HepG2 (cell line): ENCODE measurements at regions not wholly inside any gene's neighbourhood (a gene's known extent, or its start where the extent isn't known, plus 50 kb on each side); places are given as distances from the start of the nearest gene placed in this dataset.

Source experiments
- ATAC-seq: fragments of 200-7000 bp; cut with Tn5 transposase; 3 replicates; pipeline ENCODE4 v1.9.1; 2020; ENCODE audit warnings: mild to moderate bottlenecking, moderate library complexity
- BruUV-seq: library from RNA; stranded (reverse); fragments of 400-500 nt; replicated peaks from 2 replicates; lab custom pipeline; 2021; lab: Mats Ljungman, UMichigan
- CTCF ChIA-PET: fragments of 300-600 bp; formaldehyde crosslinking; extraction: SDS; loops from one replicate; lab custom pipeline; 2021; ENCODE audit warnings: low total read pairs, inconsistent platforms, low intra/inter-chr PET ratio; lab: Yijun Ruan, JAX
- POLR2A ChIA-PET: fragments of 350-600 bp; sonication (Branson Sonifier 250); formaldehyde crosslinking; loops from one replicate; lab custom pipeline; 2020; ENCODE audit warnings: antibody characterized with exemption, inconsistent platforms; lab: Yijun Ruan, JAX
- DNase-seq: peaks from one replicate; pipeline ENCODE4 v3.0.0-alpha.2; 2015; ENCODE audit warnings: low spot score
- FAIRE-seq: peaks from 3 replicates; lab custom pipeline; 2011; peaks lifted over from hg19 to GRCh38; lab: Jason Lieb, UNC
- H2AFZ ChIP-seq: one replicate; pipeline ENCODE4 v1.6.1; 2011; ENCODE audit warnings: low read length, inconsistent platforms
- H3K27ac ChIP-seq: fragments of 300-600 bp; 3 replicates; pipeline ENCODE4 v1.8.0; 2011; ENCODE audit warnings: mixed run types, mild to moderate bottlenecking, mixed read lengths, low read length, inconsistent platforms; ENCODE audit not compliant: insufficient read depth; ENCODE audit errors: extremely low read length
- H3K27me3 ChIP-seq, 2 experiments: fragments of 200-600 bp in 1 of 2; 2 replicates in 1 of 2; 3 replicates in 1 of 2; pipeline versions ENCODE4 v1.6.0 to v1.8.0; 2011; ENCODE audit warnings: low read length in 2 of 2, mild to moderate bottlenecking in 2 of 2, moderate library complexity in 2 of 2, inconsistent platforms in 1 of 2; ENCODE audit not compliant: insufficient read depth in 2 of 2, control insufficient read depth in 1 of 2
- H3K36me3 ChIP-seq, 2 experiments: fragments of 200-600 bp in 1 of 2; replicated peaks in 1 of 2; 2 replicates in 1 of 2; 3 replicates in 1 of 2; pipeline versions ENCODE4 v1.5.1 to v1.8.0; 2011; ENCODE audit warnings: low read length in 2 of 2, inconsistent platforms in 1 of 2; ENCODE audit not compliant: insufficient read depth in 2 of 2, control insufficient read depth in 1 of 2
- H3K4me1 ChIP-seq: 2 replicates; pipeline ENCODE4 v1.5.1; 2012; ENCODE audit warnings: low read length, inconsistent platforms; ENCODE audit not compliant: insufficient read depth
- H3K4me2 ChIP-seq: 2 replicates; pipeline ENCODE4 v1.6.0; 2011; ENCODE audit warnings: low read depth, low read length, inconsistent platforms
- H3K4me3 ChIP-seq, 3 experiments: fragments of 200-600 bp in 1 of 3; sonication (generic), shearing (Covaris generic) in 1 of 3; replicated peaks in 1 of 3; 2 replicates each; pipeline ENCODE4 v1.5.1; 2011 to 2016; ENCODE audit warnings: low read length in 3 of 3, inconsistent platforms in 2 of 3, low read depth in 2 of 3, mild to moderate bottlenecking in 2 of 3, control low read depth in 1 of 3, mixed read lengths in 1 of 3; ENCODE audit not compliant: insufficient read depth in 1 of 3
- H3K79me2 ChIP-seq: one replicate; pipeline ENCODE4 v1.6.1; 2011; ENCODE audit warnings: low read length, inconsistent platforms; ENCODE audit not compliant: insufficient read depth
- H3K9ac ChIP-seq: 2 replicates; pipeline ENCODE4 v1.6.0; 2011; ENCODE audit warnings: mild to moderate bottlenecking, low read depth, low read length, inconsistent platforms; ENCODE audit not compliant: insufficient read depth
- H3K9me3 ChIP-seq: 2 replicates; pipeline ENCODE4 v1.5.1; 2012; ENCODE audit warnings: mild to moderate bottlenecking, low read length
- H4K20me1 ChIP-seq: 2 replicates; pipeline ENCODE4 v1.6.0; 2011; ENCODE audit warnings: inconsistent platforms, mild to moderate bottlenecking, low read length, moderate library complexity; ENCODE audit not compliant: insufficient read depth
- CENPBD1 ChIP-seq: sonication (generic); formaldehyde crosslinking; IDR thresholded peaks from 2 replicates; pipeline ENCODE4 v1.8.0; 2022; ENCODE audit warnings: missing genetic modification reagents, low read depth, mild to moderate bottlenecking, borderline replicate concordance
- CHD2 ChIP-seq: IDR thresholded peaks from 2 replicates; pipeline ENCODE4 v1.6.1; 2011; ENCODE audit warnings: low read depth, low read length, improper control_type of control experiment
- HHEX ChIP-seq: IDR thresholded peaks from 2 replicates; pipeline ENCODE4 v1.6.1; 2016; ENCODE audit warnings: control low read depth
- MEIS1 ChIP-seq: sonication (generic); formaldehyde crosslinking; IDR thresholded peaks from 2 replicates; pipeline ENCODE4 v1.9.0; 2021; ENCODE audit warnings: mild to moderate bottlenecking, missing genetic modification reagents, moderate library complexity, borderline replicate concordance
- SRY ChIP-seq: sonication (generic); formaldehyde crosslinking; IDR thresholded peaks from 2 replicates; pipeline ENCODE4 v1.8.0; 2022; ENCODE audit warnings: mild to moderate bottlenecking, missing genetic modification reagents
- SSRP1 ChIP-seq: IDR thresholded peaks from 2 replicates; pipeline ENCODE4 v1.6.1; 2016; ENCODE audit warnings: control low read depth
- THAP11 ChIP-seq: IDR thresholded peaks from 2 replicates; pipeline ENCODE4 v1.6.1; 2016; ENCODE audit warnings: missing biosample characterization, missing genetic modification reagents
- ZBTB39 ChIP-seq: sonication (generic); formaldehyde crosslinking; IDR thresholded peaks from 2 replicates; pipeline ENCODE4 v1.5.0; 2020; ENCODE audit warnings: missing genetic modification reagents
- ZFP37 ChIP-seq: sonication (generic); formaldehyde crosslinking; IDR thresholded peaks from 2 replicates; pipeline ENCODE4 v1.4.0; 2020; ENCODE audit warnings: missing genetic modification reagents, borderline replicate concordance
- ZFX ChIP-seq: sonication (generic); formaldehyde crosslinking; IDR thresholded peaks from 2 replicates; pipeline ENCODE4 v1.4.0; 2020; ENCODE audit warnings: mild to moderate bottlenecking, low read depth, missing genetic modification reagents, moderate library complexity
- ZNF180 ChIP-seq: sonication (generic); formaldehyde crosslinking; IDR thresholded peaks from 2 replicates; pipeline ENCODE4 v1.4.0; 2020; ENCODE audit warnings: low read depth, missing genetic modification reagents, borderline replicate concordance
- ZNF547 ChIP-seq: sonication (generic); formaldehyde crosslinking; IDR thresholded peaks from 2 replicates; pipeline ENCODE4 v1.5.1; 2020; ENCODE audit warnings: mild to moderate bottlenecking, missing genetic modification reagents
- ZNF562 ChIP-seq: sonication (generic); formaldehyde crosslinking; IDR thresholded peaks from 2 replicates; pipeline ENCODE4 v1.8.0; 2022; ENCODE audit warnings: missing genetic modification reagents, borderline replicate concordance
- ZNF619 ChIP-seq: sonication (generic); formaldehyde crosslinking; IDR thresholded peaks from 2 replicates; pipeline ENCODE4 v1.4.0; 2020; ENCODE audit warnings: mild to moderate bottlenecking, missing genetic modification reagents
- ZNF672 ChIP-seq: sonication (generic); formaldehyde crosslinking; IDR thresholded peaks from 2 replicates; pipeline ENCODE4 v1.8.1; 2022; ENCODE audit warnings: missing genetic modification reagents
- ZNF816 ChIP-seq: sonication (generic); formaldehyde crosslinking; IDR thresholded peaks from 2 replicates; pipeline ENCODE4 v1.8.0; 2022; ENCODE audit warnings: missing genetic modification reagents, mild to moderate bottlenecking, borderline replicate concordance
- WGBS: methylation state at CpG from one replicate; pipeline ENCODE4 v1.1.6; 2017; ENCODE audit warnings: low lambda C conversion rate; 5-methylcytosine and 5-hydroxymethylcytosine counted together
- in situ Hi-C: cut with HindIII; loops from 2 replicates; pipeline ENCODE4 v1.10.0; 2017; ENCODE audit warnings: low pct_unique_long_range_greater_than_20kb; ENCODE audit not compliant: extremely low pct_ligation_motif_present
- intact Hi-C: fragments of 100-400 bp; cut with micrococcal nuclease; formaldehyde crosslinking; loops from one replicate; pipeline ENCODE4 v1.10.0; 2022; ENCODE audit not compliant: unreplicated experiment
- TF ChIP-seq, protein P1 (sequence below), 2 experiments: fragments of 450-650 bp in 1 of 2; sonication (generic) in 1 of 2; formaldehyde crosslinking; IDR thresholded peaks; 2 replicates each; pipeline versions ENCODE4 v1.5.0 to v1.8.0; 2020 to 2022; ENCODE audit warnings: mild to moderate bottlenecking in 1 of 2, missing genetic modification reagents in 1 of 2

GRCh38 chr1:208343226-208343625 is 99.0 kb upstream of the PLXNA2 start:
- no TSS peak for BruUV-seq
- H3K4me3 ChIP-seq: no peak overlapping the region
- TF ChIP-seq ZFX (CRISPR knock-in tag): no peak
- 51% methylated on average over 4 of the region's 4 CpGs for WGBS
- no peaks in the 10 kb centered on the region for H3K4me1 ChIP-seq
- H3K9ac ChIP-seq: no peak overlapping the region
- DNase-seq: no peak
- ATAC-seq: no peak
- POLR2A ChIA-PET: no interaction called here
- CTCF ChIA-PET: no interaction called here
- no peak overlapping the region for H3K4me2 ChIP-seq
- intact Hi-C loops: no loop called here
- no peaks in the 10 kb centered on the region for H3K9me3 ChIP-seq
- no peak overlapping the region for H2AFZ ChIP-seq
- H3K79me2 ChIP-seq: no peaks in the 10 kb centered on the region
- in situ Hi-C loops: no loop called here
- FAIRE-seq: no peak
- no peak overlapping the region for H3K27ac ChIP-seq
- no peaks in the 10 kb centered on the region; a peak in 1 of 5 replicates for H3K27me3 ChIP-seq
- H4K20me1 ChIP-seq: no peaks in the 10 kb centered on the region
- H3K36me3 ChIP-seq: no peaks in the 10 kb centered on the region

GRCh38 chr1:208344202-208344857 is 100.1 kb upstream of the PLXNA2 start:
- H3K79me2 ChIP-seq: no peaks in the 10 kb centered on the region
- ChIA-PET POLR2A (no interaction called here), CTCF (no interaction called here)
- H3K4me3 ChIP-seq: no peak overlapping the region
- no peak overlapping the region for H3K9ac ChIP-seq
- H3K4me1 ChIP-seq: no peaks in the 10 kb centered on the region
- H3K4me2 ChIP-seq: no peak overlapping the region
- H4K20me1 ChIP-seq: no peaks in the 10 kb centered on the region
- DNase-seq (no peak), ATAC-seq (no peak), FAIRE-seq (no peak)
- H3K36me3 ChIP-seq: no peaks in the 10 kb centered on the region
- H3K27ac ChIP-seq: no peak overlapping the region
- BruUV-seq: no TSS peak
- no peaks in the 10 kb centered on the region for H3K9me3 ChIP-seq
- in situ Hi-C loops: no loop called here
- no peak overlapping the region for H2AFZ ChIP-seq
- H3K27me3 ChIP-seq: no peaks in the 10 kb centered on the region; a peak in 1 of 5 replicates
- WGBS: 38% methylated on average over 9 of the region's 9 CpGs
- intact Hi-C loops: no loop called here
- TF ChIP-seq ZNF562 (no peak), ZBTB39 (CRISPR knock-in tag) (no peak), HHEX (CRISPR knock-in tag) (no peak), SSRP1 (CRISPR knock-in tag) (no peak), ZNF672 (CRISPR knock-in tag) (no peak), CHD2 (no peak), SRY (CRISPR knock-in tag) (no peak), ZNF547 (no peak), ZFP37 (CRISPR knock-in tag) (no peak), ZNF180 (CRISPR knock-in tag) (no peak), CENPBD1 (no peak), THAP11 (CRISPR knock-in tag) (no peak), MEIS1 (CRISPR knock-in tag) (no peak), ZNF619 (CRISPR knock-in tag) (no peak), ZNF816 (CRISPR knock-in tag) (no peak)
- TF ChIP-seq, protein P1, sequence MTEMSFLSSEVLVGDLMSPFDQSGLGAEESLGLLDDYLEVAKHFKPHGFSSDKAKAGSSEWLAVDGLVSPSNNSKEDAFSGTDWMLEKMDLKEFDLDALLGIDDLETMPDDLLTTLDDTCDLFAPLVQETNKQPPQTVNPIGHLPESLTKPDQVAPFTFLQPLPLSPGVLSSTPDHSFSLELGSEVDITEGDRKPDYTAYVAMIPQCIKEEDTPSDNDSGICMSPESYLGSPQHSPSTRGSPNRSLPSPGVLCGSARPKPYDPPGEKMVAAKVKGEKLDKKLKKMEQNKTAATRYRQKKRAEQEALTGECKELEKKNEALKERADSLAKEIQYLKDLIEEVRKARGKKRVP (CRISPR knock-in tag; IDR thresholded peaks at IDR 0.05): no peak
